ENCODE measurements at regions not wholly inside any gene's neighbourhood (a gene's known extent, or its start where the extent isn't known, plus 50 kb on each side); places are given as distances from the start of the nearest gene placed in this dataset.

GRCh38 chrX:51837451-51837850, 56.0 kb upstream of the MAGED1 start:
- DNase-seq (no peak), ATAC-seq (ENCODE audit: poor library complexity) (no peak)
- no peak overlapping the region for H3K27ac ChIP-seq (ENCODE audit: low read depth in 1 of 2, low read length in 2 of 2)
- no peaks in the 10 kb centered on the region for H3K27me3 Mint-ChIP-seq
- H3K9me3 ChIP-seq (ENCODE audit: control insufficient read depth in 1 of 2, insufficient read depth in 1 of 2, low read length in 2 of 2): no peaks in the 10 kb centered on the region
- no peak overlapping the region for H3K4me3 Mint-ChIP-seq
- intact Hi-C loops (cut with DNase I, micrococcal nuclease): no loop called here
- H3K36me3 ChIP-seq (ENCODE audit: insufficient read depth, low read length): peaks cover 3% of the 10 kb centered on the region
- H3K27ac Mint-ChIP-seq: no peak overlapping the region
- H3K4me1 ChIP-seq (ENCODE audit: insufficient read depth, low read length): no peaks in the 10 kb centered on the region
- peaks cover 26% of the 10 kb centered on the region for H3K4me1 Mint-ChIP-seq (ENCODE audit: low read depth)
- ChIA-PET POLR2A (no interaction called here), CTCF (no interaction called here)
- peaks cover 36% of the 10 kb centered on the region for H3K36me3 Mint-ChIP-seq (ENCODE audit: low read depth)
- TF ChIP-seq CTCF (IDR thresholded peaks at IDR 0.05): no peak
- H3K4me3 ChIP-seq (ENCODE audit: low read length): no peak overlapping the region
- no peaks in the 10 kb centered on the region for H3K27me3 ChIP-seq (ENCODE audit: control insufficient read depth in 1 of 2, insufficient read depth in 2 of 2, low read length in 2 of 2)
- no peaks in the 10 kb centered on the region for H3K9me3 Mint-ChIP-seq

GRCh38 chrX:51837921-51838320, 55.5 kb upstream of the MAGED1 start:
- Mint-ChIP-seq H3K27ac (no peak overlapping the region), H3K4me3 (no peak overlapping the region), H3K36me3 (ENCODE audit: low read depth) (peaks cover 33% of the 10 kb centered on the region), H3K9me3 (no peaks in the 10 kb centered on the region), H3K4me1 (ENCODE audit: low read depth) (peaks cover 21% of the 10 kb centered on the region), H3K27me3 (no peaks in the 10 kb centered on the region)
- TF ChIP-seq CTCF (IDR thresholded peaks at IDR 0.05): no peak
- DNase-seq (no peak), ATAC-seq (ENCODE audit: poor library complexity) (no peak)
- ChIA-PET POLR2A (no interaction called here), CTCF (no interaction called here)
- Histone ChIP-seq H3K9me3 (ENCODE audit: control insufficient read depth in 1 of 2, insufficient read depth in 1 of 2, low read length in 2 of 2) (no peaks in the 10 kb centered on the region), H3K36me3 (ENCODE audit: insufficient read depth, low read length) (peaks cover 3% of the 10 kb centered on the region), H3K4me3 (ENCODE audit: low read length) (no peak overlapping the region), H3K4me1 (ENCODE audit: insufficient read depth, low read length) (no peaks in the 10 kb centered on the region), H3K27me3 (ENCODE audit: control insufficient read depth in 1 of 2, insufficient read depth in 2 of 2, low read length in 2 of 2) (no peaks in the 10 kb centered on the region), H3K27ac (ENCODE audit: low read depth in 1 of 2, low read length in 2 of 2) (no peak overlapping the region)
- intact Hi-C loops (cut with DNase I, micrococcal nuclease): no loop called here
